T-helper 17 cell (primary cell): ENCODE measurements at regions not wholly inside any gene's neighbourhood (a gene's known extent, or its start where the extent isn't known, plus 50 kb on each side); places are given as distances from the start of the nearest gene placed in this dataset.
"Not testable (repeated sequence)": the region's sequence is repeated elsewhere in the genome, so short reads cannot be mapped to it uniquely, and the experiment has no call there.

Source experiments
- ATAC-seq: fragments of 150-1000 bp; cut with Tn5 transposase; 2 replicates; pipeline ENCODE4 v1.10.0; 2021; ENCODE audit warnings: mild to moderate bottlenecking, moderate library complexity
- DNase-seq, 3 donors: peaks; one replicate each; pipeline versions ENCODE4 v3.0.0 to v3.0.0-alpha.2; 2020 to 2021
- H3K9me3 ChIP-seq: one replicate; pipeline ENCODE4 v1.7.0; 2013; ENCODE audit warnings: low read length, mild to moderate bottlenecking; ENCODE audit not compliant: control insufficient read depth, poor library complexity, severe bottlenecking
- H3K27ac Mint-ChIP-seq: one replicate; pipeline ENCODE4 v1.8.0; 2022; ENCODE audit warnings: mild to moderate bottlenecking, moderate library complexity, mixed read lengths
- H3K27me3 Mint-ChIP-seq: one replicate; pipeline ENCODE4 v1.8.0; 2022; ENCODE audit warnings: mixed read lengths
- H3K36me3 Mint-ChIP-seq: one replicate; pipeline ENCODE4 v1.8.0; 2022; ENCODE audit warnings: low read depth, mixed read lengths
- H3K4me1 Mint-ChIP-seq: one replicate; pipeline ENCODE4 v1.8.0; 2022; ENCODE audit warnings: mild to moderate bottlenecking, mixed read lengths
- H3K4me3 Mint-ChIP-seq: one replicate; pipeline ENCODE4 v1.8.0; 2022; ENCODE audit warnings: mild to moderate bottlenecking, moderate library complexity, mixed read lengths

- H3K4me1 Mint-ChIP-seq: no peaks in the 10 kb centered on the region
- H3K27me3 Mint-ChIP-seq: no peaks in the 10 kb centered on the region
- no peaks in the 10 kb centered on the region for H3K36me3 Mint-ChIP-seq
- ATAC-seq (no peak), DNase-seq (no peak)
- no peaks in the 10 kb centered on the region for H3K9me3 ChIP-seq
- H3K27ac Mint-ChIP-seq: no peak overlapping the region
- H3K4me3 Mint-ChIP-seq: no peak overlapping the region
Observed at GRCh38 chr1:114250683-114251572, 97.3 kb upstream of the SYT6 start.

GRCh38 chr1:114249691-114250090 lies 96.0 kb upstream of the SYT6 start:
- H3K4me3 Mint-ChIP-seq: no peak overlapping the region
- ATAC-seq (no peak), DNase-seq (no peak)
- H3K27ac Mint-ChIP-seq: no peak overlapping the region
- no peaks in the 10 kb centered on the region for H3K27me3 Mint-ChIP-seq
- H3K9me3 ChIP-seq: no peaks in the 10 kb centered on the region
- no peaks in the 10 kb centered on the region for H3K4me1 Mint-ChIP-seq
- no peaks in the 10 kb centered on the region for H3K36me3 Mint-ChIP-seq

- no peaks in the 10 kb centered on the region for H3K4me1 Mint-ChIP-seq
- H3K9me3 ChIP-seq: no peaks in the 10 kb centered on the region
- ATAC-seq (no peak), DNase-seq (no peak)
- no peaks in the 10 kb centered on the region for H3K27me3 Mint-ChIP-seq
- no peaks in the 10 kb centered on the region for H3K36me3 Mint-ChIP-seq
- H3K4me3 Mint-ChIP-seq: no peak overlapping the region
- no peak overlapping the region for H3K27ac Mint-ChIP-seq
Observed at GRCh38 chr1:114248162-114248561, 94.5 kb upstream of the SYT6 start.

DNA sequence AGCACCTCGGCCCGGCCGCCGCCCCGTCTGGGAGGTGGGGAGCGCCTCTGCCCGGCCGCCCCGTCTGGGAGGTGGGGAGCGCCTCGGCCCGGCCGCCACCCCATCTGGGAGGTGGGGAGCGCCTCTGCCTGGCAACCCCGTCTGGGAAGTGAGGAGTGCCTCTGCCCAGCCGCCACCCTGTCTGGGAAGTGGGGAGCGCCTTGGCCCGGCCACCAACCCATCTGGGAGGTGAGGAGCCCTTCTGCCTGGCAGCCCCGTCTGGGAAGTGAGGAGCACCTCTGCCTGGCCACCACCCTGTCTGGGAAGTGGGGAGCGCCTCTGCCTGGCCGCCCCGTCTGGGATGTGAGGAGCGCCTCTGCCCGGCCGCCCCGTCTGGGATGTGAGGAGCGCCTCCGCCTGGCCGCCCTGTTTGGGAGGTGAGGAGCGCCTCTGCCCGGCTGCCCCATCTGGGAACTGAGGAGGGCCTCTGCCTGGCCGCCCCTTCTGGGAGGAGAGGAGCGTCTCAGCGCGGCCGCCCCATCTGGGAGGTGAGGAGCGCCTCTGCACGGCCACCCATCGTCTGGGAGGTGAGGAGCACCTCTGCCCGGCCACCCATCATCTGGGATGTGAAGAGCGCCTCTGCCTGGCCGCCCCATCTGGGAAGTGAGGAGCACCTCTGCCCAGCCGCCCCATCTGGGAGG lies 89.0 kb upstream of the SYT6 start:
- H3K27me3 Mint-ChIP-seq, H3K4me1 Mint-ChIP-seq, H3K4me3 Mint-ChIP-seq, H3K9me3 ChIP-seq, H3K36me3 Mint-ChIP-seq, H3K27ac Mint-ChIP-seq, DNase-seq, ATAC-seq: not testable (repeated sequence)

DNA sequence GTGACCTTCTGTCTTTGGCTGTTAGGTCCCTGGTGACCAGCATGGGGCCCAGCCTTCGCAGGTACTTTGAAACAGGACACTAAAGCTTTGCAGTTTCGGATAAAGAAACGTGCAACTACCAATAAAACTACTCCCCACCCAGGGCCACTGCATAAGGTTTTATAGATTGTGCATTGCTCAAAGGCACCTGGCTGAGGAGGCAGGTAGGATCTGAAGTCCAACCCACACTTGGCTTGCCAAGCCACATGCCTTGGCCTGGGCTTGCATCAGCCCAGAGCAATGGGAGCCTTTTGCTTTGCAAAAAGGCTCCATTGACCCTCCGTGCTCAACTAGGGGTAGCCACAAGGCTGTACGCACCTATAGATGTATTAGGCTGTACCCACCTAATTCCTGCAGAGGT lies 84.4 kb upstream of the SYT6 start:
- H3K4me1 Mint-ChIP-seq: peaks cover 5% of the 10 kb centered on the region
- H3K27ac Mint-ChIP-seq: peak overlapping the region; percentile 14
- ATAC-seq: no peak
- H3K27me3 Mint-ChIP-seq: peaks cover 9% of the 10 kb centered on the region
- H3K9me3 ChIP-seq: no peaks in the 10 kb centered on the region
- no peak overlapping the region for H3K4me3 Mint-ChIP-seq
- DNase-seq: no peak
- no peaks in the 10 kb centered on the region for H3K36me3 Mint-ChIP-seq

DNA sequence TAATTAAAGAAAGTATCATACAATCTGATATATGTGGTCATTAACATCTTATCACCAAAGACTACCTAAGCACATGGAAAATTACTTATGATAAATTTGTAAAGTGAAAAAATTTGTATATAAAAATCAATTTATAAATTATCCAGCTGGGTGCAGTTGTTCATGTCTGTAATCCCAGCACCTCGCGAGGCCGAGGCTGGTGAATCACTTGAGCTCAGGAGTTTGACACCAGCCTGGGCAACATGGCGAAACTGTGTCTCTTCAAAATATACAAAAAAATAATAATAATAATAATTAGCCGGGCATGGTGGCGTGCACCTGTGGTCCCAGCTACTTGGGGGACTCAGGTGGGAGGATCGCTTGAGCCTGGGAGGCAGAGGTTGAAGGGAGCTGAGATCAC lies 82.8 kb upstream of the SYT6 start:
- Mint-ChIP-seq H3K4me3 (no peak overlapping the region), H3K27ac (no peak overlapping the region), H3K36me3 (no peaks in the 10 kb centered on the region), H3K27me3 (peaks cover 18% of the 10 kb centered on the region), H3K4me1 (peaks cover 5% of the 10 kb centered on the region)
- ATAC-seq (no peak), DNase-seq (no peak)
- no peaks in the 10 kb centered on the region for H3K9me3 ChIP-seq

- H3K9me3 ChIP-seq: no peaks in the 10 kb centered on the region
- ATAC-seq: no peak
Observed at GRCh38 chr1:114235960-114236359, 82.3 kb upstream of the SYT6 start.

GRCh38 chr1:114235281-114235680 lies 81.6 kb upstream of the SYT6 start:
- ATAC-seq (no peak), DNase-seq (no peak)
- H3K27ac Mint-ChIP-seq: no peak overlapping the region
- H3K36me3 Mint-ChIP-seq: peaks cover 2% of the 10 kb centered on the region
- peaks cover 20% of the 10 kb centered on the region for H3K27me3 Mint-ChIP-seq
- no peak overlapping the region for H3K4me3 Mint-ChIP-seq
- peaks cover 5% of the 10 kb centered on the region for H3K4me1 Mint-ChIP-seq
- H3K9me3 ChIP-seq: no peaks in the 10 kb centered on the region

More at GRCh38 chr1:114235960-114236359, 82.3 kb upstream of the SYT6 start:
- Mint-ChIP-seq H3K4me1 (peaks cover 5% of the 10 kb centered on the region), H3K27me3 (peaks cover 18% of the 10 kb centered on the region), H3K36me3 (no peaks in the 10 kb centered on the region), H3K4me3 (no peak overlapping the region), H3K27ac (no peak overlapping the region)
- DNase-seq: no peak

DNA sequence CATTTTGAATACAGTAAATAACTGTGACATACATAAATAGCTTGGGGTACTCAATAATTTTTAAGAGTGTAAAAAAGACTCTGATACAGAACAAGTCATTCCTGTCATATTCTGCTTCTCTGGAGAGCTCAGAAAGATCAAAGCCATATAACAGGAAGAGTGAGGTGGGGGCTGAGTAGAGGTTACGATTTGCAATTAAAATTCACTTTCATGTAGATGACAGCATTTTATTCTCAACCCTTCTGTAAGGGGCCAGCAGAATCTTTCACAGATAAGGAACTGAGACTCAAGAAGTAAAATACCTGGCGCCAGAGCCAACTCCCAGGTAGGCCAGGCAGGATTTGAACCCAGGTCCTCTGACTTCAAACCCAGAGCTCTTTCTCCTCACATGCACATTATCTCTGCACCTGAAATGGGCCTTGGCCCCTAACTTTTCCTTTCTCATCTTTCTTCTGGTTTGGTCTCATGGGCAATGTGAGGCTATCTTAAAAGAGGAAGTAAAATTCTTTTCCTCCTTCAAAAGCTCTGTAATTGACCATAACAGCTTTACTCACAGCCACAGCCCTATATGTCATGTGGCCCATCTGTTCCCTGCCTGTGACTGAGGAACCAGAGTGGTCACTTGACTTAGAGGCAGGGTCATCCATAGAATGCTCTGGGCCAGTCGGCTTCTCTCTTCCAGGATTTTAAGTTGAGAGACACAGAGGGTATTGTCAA lies 80.9 kb upstream of the SYT6 start:
- Mint-ChIP-seq H3K27me3 (peaks cover 26% of the 10 kb centered on the region), H3K36me3 (peaks cover 2% of the 10 kb centered on the region), H3K4me1 (peaks cover 5% of the 10 kb centered on the region), H3K27ac (no peak overlapping the region), H3K4me3 (no peak overlapping the region)
- no peaks in the 10 kb centered on the region for H3K9me3 ChIP-seq
- ATAC-seq (no peak), DNase-seq (no peak)

- peaks cover 5% of the 10 kb centered on the region for H3K4me1 Mint-ChIP-seq
- no peak for DNase-seq
- H3K9me3 ChIP-seq: no peaks in the 10 kb centered on the region
- peaks cover 3% of the 10 kb centered on the region for H3K36me3 Mint-ChIP-seq
- H3K27ac Mint-ChIP-seq: no peak overlapping the region
- ATAC-seq: no peak
- peaks cover 24% of the 10 kb centered on the region for H3K27me3 Mint-ChIP-seq
- no peak overlapping the region for H3K4me3 Mint-ChIP-seq
Observed at GRCh38 chr1:114232691-114233090, 79.0 kb upstream of the SYT6 start.

- Mint-ChIP-seq H3K36me3 (peaks cover 5% of the 10 kb centered on the region), H3K4me1 (peaks cover 5% of the 10 kb centered on the region), H3K27ac (no peak overlapping the region), H3K4me3 (no peak overlapping the region), H3K27me3 (peaks cover 33% of the 10 kb centered on the region)
- DNase-seq (no peak), ATAC-seq (no peak)
- no peaks in the 10 kb centered on the region for H3K9me3 ChIP-seq
Observed at GRCh38 chr1:114231301-114231700, 77.6 kb upstream of the SYT6 start.

DNA sequence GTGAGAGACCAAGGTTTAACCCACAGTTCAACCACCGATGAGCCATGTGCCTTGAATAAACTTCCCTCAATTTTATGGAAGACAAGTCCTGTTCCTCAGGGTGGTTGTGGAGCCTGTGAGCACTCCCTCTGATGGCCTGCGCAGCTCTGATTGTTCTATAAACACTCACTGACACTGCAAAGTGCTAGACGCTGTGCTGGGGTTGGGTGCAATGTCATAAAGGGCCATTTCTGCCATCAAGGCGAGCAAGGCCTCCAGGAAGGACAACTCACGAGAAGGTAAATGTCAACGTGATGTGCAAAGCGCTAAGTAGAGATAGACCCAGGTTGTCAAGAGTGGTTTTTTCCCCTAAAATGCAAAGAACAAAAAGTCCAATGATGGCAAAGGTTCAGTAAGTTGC lies 75.7 kb upstream of the SYT6 start:
- Mint-ChIP-seq H3K27me3 (peaks cover 33% of the 10 kb centered on the region), H3K36me3 (peaks cover 5% of the 10 kb centered on the region), H3K27ac (no peak overlapping the region), H3K4me3 (no peak overlapping the region), H3K4me1 (no peaks in the 10 kb centered on the region)
- H3K9me3 ChIP-seq: no peaks in the 10 kb centered on the region
- DNase-seq (no peak), ATAC-seq (no peak)

DNA sequence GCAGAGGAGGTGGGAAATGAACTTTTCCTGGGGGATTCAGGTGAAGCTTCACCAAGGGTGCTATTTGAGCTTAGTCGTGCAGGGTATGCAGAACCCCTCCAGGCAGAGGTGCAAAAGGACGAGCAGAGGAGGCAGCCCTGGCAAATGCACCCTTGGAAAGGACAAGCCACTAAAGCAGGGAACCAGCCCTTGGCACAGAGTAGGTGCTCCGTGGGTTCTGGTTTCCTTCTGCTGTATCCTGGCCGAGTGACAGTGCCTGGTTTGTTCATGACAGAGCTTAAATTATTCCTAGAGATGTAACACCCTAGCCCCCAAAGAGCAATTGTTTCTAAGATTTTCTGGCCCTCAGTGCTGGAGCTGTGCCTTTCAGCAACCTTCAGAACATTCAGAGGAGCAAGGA lies 73.4 kb upstream of the SYT6 start:
- no peak for DNase-seq

More for the DNA sequence above, 73.4 kb upstream of the SYT6 start:
- Mint-ChIP-seq H3K27ac (no peak overlapping the region), H3K4me1 (no peaks in the 10 kb centered on the region), H3K36me3 (peaks cover 5% of the 10 kb centered on the region), H3K27me3 (peaks cover 25% of the 10 kb centered on the region), H3K4me3 (no peak overlapping the region)
- no peak for ATAC-seq
- no peaks in the 10 kb centered on the region for H3K9me3 ChIP-seq
